AG10803 (cell line): ENCODE measurements at regions not wholly inside any gene's neighbourhood (a gene's known extent, or its start where the extent isn't known, plus 50 kb on each side); places are given as distances from the start of the nearest gene placed in this dataset.
"Not testable (repeated sequence)": the region's sequence is repeated elsewhere in the genome, so short reads cannot be mapped to it uniquely, and the experiment has no call there.

ENCODE experiments used
- DNase-seq: peaks from one replicate; pipeline ENCODE4 v3.0.0; 2010; ENCODE audit warnings: low read depth
- H3K4me3 ChIP-seq: 2 replicates; pipeline ENCODE4 v1.5.1; 2011; ENCODE audit warnings: mild to moderate bottlenecking, low read length, control low read depth
- TF ChIP-seq, protein P1 (sequence below): conservative IDR thresholded peaks from 2 replicates; pipeline ENCODE4 v1.5.1; 2011; ENCODE audit warnings: mild to moderate bottlenecking, low read length, control low read depth, inconsistent platforms

DNA sequence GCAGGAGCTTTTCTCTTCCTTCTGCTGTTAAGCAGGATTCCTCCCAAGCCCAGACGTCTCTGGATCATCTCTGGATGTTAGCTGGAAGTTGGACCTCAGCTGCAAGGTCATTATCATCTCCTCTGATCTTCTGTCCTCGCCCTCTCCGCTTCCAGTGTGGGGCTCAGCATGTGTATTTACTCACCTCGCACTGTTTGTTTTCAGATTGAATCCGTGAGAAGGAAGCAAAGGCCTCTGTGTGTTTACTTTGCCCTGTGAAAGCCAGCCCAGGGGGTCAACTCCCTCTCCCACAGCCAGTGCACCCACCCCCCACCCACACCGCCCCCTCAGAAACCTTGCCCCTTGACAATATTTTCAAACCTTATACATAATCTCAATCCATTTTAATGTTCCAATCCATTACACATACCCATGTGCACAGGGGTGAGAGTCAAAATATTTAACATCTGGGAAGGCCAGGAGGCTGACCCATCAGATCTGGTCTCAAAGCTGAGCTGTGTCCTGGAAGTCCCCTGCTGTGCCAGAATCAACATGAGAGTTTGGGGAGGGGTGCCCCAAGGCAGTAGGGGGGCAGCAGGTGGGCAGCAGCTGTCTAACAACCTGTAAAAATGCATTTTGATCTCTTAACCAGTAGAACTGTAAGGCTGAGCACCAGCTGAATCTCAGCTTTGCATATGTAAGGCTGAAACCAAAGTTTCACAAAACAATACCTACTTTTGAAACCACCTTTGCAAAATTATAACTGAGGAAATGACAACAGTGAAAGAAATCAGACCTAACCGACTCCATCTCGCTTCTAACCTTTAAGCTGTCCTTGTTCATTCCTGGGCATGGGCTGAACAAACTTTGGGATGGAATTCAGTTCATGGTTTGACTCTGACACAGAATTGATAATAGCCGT is 157.9 kb downstream of the ZNF664 start:
- TF ChIP-seq, protein P1, sequence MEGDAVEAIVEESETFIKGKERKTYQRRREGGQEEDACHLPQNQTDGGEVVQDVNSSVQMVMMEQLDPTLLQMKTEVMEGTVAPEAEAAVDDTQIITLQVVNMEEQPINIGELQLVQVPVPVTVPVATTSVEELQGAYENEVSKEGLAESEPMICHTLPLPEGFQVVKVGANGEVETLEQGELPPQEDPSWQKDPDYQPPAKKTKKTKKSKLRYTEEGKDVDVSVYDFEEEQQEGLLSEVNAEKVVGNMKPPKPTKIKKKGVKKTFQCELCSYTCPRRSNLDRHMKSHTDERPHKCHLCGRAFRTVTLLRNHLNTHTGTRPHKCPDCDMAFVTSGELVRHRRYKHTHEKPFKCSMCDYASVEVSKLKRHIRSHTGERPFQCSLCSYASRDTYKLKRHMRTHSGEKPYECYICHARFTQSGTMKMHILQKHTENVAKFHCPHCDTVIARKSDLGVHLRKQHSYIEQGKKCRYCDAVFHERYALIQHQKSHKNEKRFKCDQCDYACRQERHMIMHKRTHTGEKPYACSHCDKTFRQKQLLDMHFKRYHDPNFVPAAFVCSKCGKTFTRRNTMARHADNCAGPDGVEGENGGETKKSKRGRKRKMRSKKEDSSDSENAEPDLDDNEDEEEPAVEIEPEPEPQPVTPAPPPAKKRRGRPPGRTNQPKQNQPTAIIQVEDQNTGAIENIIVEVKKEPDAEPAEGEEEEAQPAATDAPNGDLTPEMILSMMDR, result no peak
- no peak overlapping the region for H3K4me3 ChIP-seq
- DNase-seq, result no peak

DNA sequence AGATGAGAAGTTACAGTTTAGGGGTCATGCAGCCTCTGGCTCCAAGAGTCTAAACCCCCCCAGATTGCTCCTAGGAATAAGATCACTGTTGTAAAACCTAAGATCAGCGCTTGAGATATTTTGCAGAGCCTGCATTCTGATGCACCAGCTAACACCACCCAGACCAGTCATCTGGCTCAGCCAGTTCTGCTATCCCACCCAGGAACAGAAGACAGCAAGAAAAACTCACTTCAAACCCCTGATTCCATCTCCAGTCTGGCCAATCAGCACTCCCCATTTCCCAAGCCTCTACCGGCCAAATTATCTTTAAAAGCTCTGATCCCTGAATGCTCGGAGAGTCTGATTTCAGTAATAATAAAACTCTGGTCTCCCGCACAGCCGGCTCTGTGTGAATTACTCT is 158.6 kb downstream of the ZNF664 start:
- H3K4me3 ChIP-seq, result no peak overlapping the region
- TF ChIP-seq, protein P1, result no peak
- no peak for DNase-seq

DNA sequence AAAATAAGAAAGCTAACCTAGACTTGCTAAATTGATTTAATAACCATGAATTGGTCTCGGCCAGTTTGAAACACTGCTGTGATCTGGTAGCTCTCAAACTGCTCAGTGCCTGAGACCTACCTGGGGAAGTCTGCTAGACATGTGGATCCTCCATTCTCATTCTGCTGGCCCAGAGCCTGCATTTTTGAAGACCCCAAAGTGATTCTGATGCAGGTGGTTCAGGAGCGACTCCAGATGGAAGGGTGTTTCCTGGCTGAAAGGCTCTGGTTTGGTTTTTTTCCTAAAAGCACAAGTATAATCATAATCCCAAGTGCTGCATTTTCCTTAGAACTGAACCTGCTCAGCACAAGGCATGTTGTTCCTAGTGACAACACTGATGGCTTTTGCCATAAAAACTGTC is 159.5 kb downstream of the ZNF664 start:
- H3K4me3 ChIP-seq, result no peak overlapping the region
- TF ChIP-seq, protein P1, result no peak
- no peak for DNase-seq

DNA sequence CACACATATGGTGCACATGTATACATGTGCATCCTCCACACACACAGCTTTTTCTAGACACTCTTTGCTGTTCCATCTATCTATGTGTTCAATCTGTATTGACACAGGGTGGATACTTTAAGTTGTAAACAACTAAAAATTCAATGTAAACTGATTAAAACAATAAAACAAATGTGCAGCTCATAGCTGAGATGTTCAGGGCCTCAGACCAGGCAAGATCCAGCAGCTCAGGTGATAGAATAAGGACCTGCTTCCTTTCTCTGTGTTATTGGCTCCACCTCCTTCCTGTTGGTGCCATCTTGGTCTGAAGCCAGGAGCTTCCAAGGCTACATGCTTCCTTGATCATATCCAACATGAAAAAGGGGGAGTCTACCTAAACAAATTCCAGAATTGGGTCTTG is 158.1 kb upstream of the RFLNA start:
- H3K4me3 ChIP-seq, result no peak overlapping the region
- TF ChIP-seq, protein P1, result no peak
- no peak for DNase-seq

DNA sequence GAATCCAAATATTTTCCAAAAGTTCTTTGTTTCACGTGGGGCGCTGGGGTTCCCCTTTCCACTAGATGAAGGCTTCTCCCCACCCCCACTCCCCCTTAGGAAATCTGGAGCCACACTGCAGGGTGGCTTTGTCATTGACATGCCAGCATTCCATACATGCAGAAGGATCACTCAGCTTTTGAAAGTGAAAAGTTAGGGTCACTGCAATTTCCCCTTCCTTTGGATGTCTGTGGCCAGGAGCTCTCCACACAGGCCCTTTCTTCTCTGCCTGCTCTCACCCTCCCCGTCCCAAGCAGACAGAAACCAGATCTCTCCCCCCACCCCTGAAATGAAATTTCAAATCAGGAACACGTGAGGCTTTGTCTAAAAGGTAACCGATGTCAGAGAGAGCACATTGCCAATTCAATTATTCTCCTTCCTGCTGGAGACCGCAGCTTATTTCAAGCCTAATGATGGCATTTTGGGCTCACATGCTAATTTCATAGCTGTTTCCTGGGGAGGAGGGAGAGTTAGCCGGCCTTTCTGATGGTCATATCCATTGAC is 153.9 kb upstream of the RFLNA start:
- TF ChIP-seq, protein P1, result no peak
- no peak overlapping the region for H3K4me3 ChIP-seq
- DNase-seq, result no peak

DNA sequence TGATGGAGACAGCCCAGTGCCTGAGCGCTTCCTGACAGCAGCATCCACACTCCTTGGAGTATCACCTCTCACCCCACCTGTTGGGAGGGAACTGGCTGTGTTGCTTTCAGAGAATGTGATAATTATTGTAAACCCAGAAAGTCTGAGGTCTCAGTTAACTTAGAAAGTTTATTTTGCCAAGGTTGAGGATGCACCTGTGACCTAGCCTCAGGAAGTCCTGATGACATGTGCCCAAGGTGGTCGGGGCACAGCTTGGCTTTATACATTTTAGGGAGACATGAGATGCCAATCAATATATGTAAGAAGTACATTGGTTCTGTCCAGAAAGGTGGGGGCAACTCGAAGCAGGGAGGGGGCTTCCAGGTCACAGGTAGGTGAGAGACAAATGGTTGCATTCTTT is 153.3 kb upstream of the RFLNA start:
- H3K4me3 ChIP-seq, DNase-seq: not testable (repeated sequence)

DNA sequence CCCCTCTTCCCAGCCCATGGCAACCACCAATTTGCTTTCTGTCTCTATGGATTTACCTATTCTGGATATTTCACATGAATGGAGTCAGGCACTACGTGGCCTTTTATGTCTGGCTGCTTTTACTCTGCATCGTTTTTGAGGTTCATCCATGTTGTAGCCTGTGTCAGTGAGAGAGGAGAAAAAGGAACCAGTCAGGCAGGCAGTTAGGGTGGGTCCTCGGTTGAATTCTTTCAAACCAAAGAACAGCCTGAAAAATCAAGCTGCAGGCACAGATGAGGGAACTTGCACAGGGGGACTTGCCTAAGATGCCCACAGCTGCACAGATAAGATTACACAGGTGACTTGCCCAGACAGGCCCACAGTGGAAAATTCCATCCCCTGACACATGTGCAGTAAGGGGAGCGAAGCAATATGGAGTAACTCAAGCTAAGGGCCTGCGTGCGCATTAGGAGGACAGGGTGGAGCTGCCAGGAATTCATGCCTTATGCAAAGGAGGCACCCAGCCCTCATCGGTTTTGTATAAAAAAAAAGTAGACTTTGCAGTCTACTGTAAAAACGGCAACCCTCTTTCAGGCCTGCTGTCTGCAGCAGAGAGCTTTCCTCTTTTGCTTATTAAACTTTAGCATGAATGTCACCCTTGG is 152.4 kb upstream of the RFLNA start:
- TF ChIP-seq, protein P1, result no peak
- no peak overlapping the region for H3K4me3 ChIP-seq
- no peak for DNase-seq
